ENCODE measurements at regions not wholly inside any gene's neighbourhood (a gene's known extent, or its start where the extent isn't known, plus 50 kb on each side); places are given as distances from the start of the nearest gene placed in this dataset.

DNA sequence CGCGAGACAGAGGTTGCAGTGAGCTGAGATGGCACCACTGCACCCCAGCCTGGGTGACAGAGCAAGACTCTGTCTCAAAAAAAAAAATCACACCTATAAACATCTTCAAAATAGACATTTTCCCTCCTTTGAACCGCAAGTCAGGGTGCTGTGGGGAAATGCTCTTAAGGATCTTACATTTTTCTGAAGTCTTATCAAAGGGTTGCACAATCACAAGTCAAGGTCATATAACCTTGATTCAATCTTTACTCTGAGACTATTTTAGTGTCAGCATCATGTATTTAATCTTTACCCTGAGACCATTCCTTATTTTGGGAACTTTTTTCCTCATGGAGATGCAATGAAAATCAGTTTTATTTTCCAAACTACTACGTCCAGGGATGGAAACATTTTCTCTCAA lies 62.8 kb upstream of the RANBP3L start:
- no peak for DNase-seq (ENCODE audit: low read depth)
- H3K4me3 ChIP-seq (replicated peaks; ENCODE audit: low read depth, low read length), result no peak overlapping the region
- no peak for TF ChIP-seq CTCF (IDR thresholded peaks at IDR 0.05; ENCODE audit: low read length, missing control alignments)

DNA sequence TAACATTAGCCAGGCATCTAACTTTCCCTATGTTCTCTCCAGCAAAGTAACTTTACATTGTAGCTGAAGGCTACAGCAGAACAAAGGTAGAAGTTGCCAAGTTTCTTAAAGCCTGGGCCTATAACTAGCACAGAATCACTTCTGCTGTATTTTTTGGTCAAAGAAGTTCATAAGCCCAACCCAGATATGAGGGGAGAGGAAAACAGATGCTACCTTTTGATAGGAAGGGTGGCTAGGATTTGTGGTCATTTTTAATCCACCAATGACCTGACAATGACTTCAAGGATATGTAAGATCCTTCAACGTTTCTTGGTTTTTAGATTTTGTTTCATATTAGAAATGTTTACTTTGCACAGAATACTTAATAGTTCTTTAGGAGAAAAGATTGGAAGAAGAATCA lies 64.2 kb upstream of the RANBP3L start:
- no peak overlapping the region for H3K4me3 ChIP-seq (replicated peaks; ENCODE audit: low read depth, low read length)
- TF ChIP-seq CTCF (IDR thresholded peaks at IDR 0.05; ENCODE audit: low read length, missing control alignments), result no peak
- no peak for DNase-seq (ENCODE audit: low read depth)

- no peak overlapping the region for H3K4me3 ChIP-seq (replicated peaks; ENCODE audit: low read depth, low read length)
- no peak for TF ChIP-seq CTCF (IDR thresholded peaks at IDR 0.05; ENCODE audit: low read length, missing control alignments)
- no peak for DNase-seq (ENCODE audit: low read depth)
Measured at GRCh38 chr5:36366883-36367282, 65.2 kb upstream of the RANBP3L start.

DNA sequence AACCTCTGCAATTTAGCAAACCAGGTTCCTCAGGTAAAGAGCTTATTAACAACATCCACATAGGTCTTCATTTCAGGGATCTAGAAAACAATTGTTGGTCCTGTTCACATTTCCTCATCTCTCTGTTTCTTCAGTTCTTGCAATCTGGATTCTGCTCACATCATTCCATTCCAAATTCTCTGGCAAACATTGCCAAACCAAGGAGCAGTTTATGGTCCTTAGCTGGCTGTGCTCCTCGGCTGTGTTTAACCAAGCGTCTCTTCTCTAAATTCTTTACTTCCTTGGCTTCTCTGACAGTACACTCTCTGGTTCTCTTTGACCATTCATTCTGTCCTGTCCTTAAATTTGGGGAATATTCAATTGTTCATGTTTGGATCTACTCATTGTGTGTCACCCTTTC lies 65.8 kb upstream of the RANBP3L start:
- H3K4me3 ChIP-seq (replicated peaks; ENCODE audit: low read depth, low read length), result no peak overlapping the region
- peak; percentile 48 for DNase-seq (ENCODE audit: low read depth)
- TF ChIP-seq CTCF (IDR thresholded peaks at IDR 0.05; ENCODE audit: low read length, missing control alignments), result no peak

- no peak overlapping the region for H3K4me3 ChIP-seq (replicated peaks; ENCODE audit: low read depth, low read length)
- TF ChIP-seq CTCF (IDR thresholded peaks at IDR 0.05; ENCODE audit: low read length, missing control alignments), result no peak
- peak; percentile 42 for DNase-seq (ENCODE audit: low read depth)
Measured at GRCh38 chr5:36369219-36369690, 67.6 kb upstream of the RANBP3L start.

GRCh38 chr5:36370073-36370472 lies 68.4 kb upstream of the RANBP3L start:
- TF ChIP-seq CTCF (IDR thresholded peaks at IDR 0.05; ENCODE audit: low read length, missing control alignments), result no peak
- no peak for DNase-seq (ENCODE audit: low read depth)
- no peak overlapping the region for H3K4me3 ChIP-seq (replicated peaks; ENCODE audit: low read depth, low read length)

DNA sequence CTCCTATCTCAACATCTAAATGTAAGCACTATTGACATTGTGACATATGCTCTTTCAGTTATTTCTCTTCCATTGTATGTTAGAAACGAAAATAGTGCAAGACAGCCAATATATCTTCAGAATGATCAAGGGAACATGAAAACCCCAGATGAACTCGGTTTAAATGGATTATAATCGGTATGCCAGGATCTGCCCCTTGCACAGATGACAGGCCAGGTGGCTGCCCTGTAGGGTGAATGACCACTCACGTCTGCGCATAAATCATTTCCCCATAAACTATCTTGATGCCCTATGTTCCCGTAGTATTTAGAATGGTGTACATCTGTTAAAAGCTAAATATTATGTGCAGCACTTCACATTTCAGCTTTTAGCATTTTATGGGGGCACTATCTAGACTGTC lies 69.7 kb upstream of the RANBP3L start:
- no peak for TF ChIP-seq CTCF (IDR thresholded peaks at IDR 0.05; ENCODE audit: low read length, missing control alignments)
- no peak for DNase-seq (ENCODE audit: low read depth)
- no peak overlapping the region for H3K4me3 ChIP-seq (replicated peaks; ENCODE audit: low read depth, low read length)
